MM.1S (cell line): ENCODE measurements at regions not wholly inside any gene's neighbourhood (a gene's known extent, or its start where the extent isn't known, plus 50 kb on each side); places are given as distances from the start of the nearest gene placed in this dataset.

Experiments
- CTCF ChIP-seq: fragments of 300-600 bp; sonication (generic); IDR thresholded peaks from 2 replicates; pipeline ENCODE4 v1.5.1; 2016; ENCODE audit warnings: antibody characterized with exemption, low read length, mixed read lengths
- EZH2 ChIP-seq: fragments of 300-600 bp; sonication (generic); optimal IDR thresholded peaks from 2 replicates; pipeline ENCODE3; 2017; ENCODE audit warnings: low read depth, mild to moderate bottlenecking, antibody characterized with exemption, low read length, mixed read lengths
- EZH2phosphoT487 ChIP-seq: fragments of 300-600 bp; sonication (generic); IDR thresholded peaks from 2 replicates; pipeline ENCODE4 v1.6.1; 2018; ENCODE audit warnings: antibody characterized with exemption, low read length

GRCh38 chr15:61389334-61390028, 160.4 kb upstream of the RORA start:
- TF ChIP-seq EZH2 (no peak), CTCF (no peak), EZH2phosphoT487 (no peak)
